ENCODE measurements at regions not wholly inside any gene's neighbourhood (a gene's known extent, or its start where the extent isn't known, plus 50 kb on each side); places are given as distances from the start of the nearest gene placed in this dataset.

- Histone ChIP-seq H3K4me3 (ENCODE audit: low read length) (no peak overlapping the region), H3K4me1 (ENCODE audit: control insufficient read depth in 2 of 2, insufficient read depth in 2 of 2, low read length in 2 of 2) (no peaks in the 10 kb centered on the region), H3K27ac (ENCODE audit: low read depth, low read length) (no peak overlapping the region), H3K36me3 (ENCODE audit: control insufficient read depth in 2 of 3, insufficient read depth in 3 of 3, low read length in 3 of 3) (no peaks in the 10 kb centered on the region), H3K9me3 (ENCODE audit: control insufficient read depth in 2 of 3, low read length in 3 of 3) (no peaks in the 10 kb centered on the region), H3K27me3 (ENCODE audit: control insufficient read depth in 2 of 2, insufficient read depth in 2 of 2, low read length in 2 of 2) (no peaks in the 10 kb centered on the region)
- ChIA-PET POLR2A (no interaction called here), CTCF (no interaction called here)
- Mint-ChIP-seq H3K27ac (no peak overlapping the region), H3K4me1 (no peaks in the 10 kb centered on the region), H3K9me3 (peaks cover 0 to 3% (median 0%) of the 10 kb centered on the region in 11 donors), H3K36me3 (no peaks in the 10 kb centered on the region), H3K4me3 (no peak overlapping the region), H3K27me3 (peaks cover 0 to 18% (median 15%) of the 10 kb centered on the region in 5 donors)
- intact Hi-C loops (cut with micrococcal nuclease), result no loop called here
- ATAC-seq, result no peak
- no peak for DNase-seq
These were observed 211.7 kb downstream of the PLK2 start for GRCh38 chr5:58248221-58248620.

- DNase-seq (no peak), ATAC-seq (no peak)
- Mint-ChIP-seq H3K4me1 (no peaks in the 10 kb centered on the region), H3K27ac (no peak overlapping the region), H3K36me3 (no peaks in the 10 kb centered on the region), H3K4me3 (no peak overlapping the region), H3K27me3 (peaks cover 0 to 16% (median 10%) of the 10 kb centered on the region in 5 donors), H3K9me3 (peaks cover 0 to 5% (median 0%) of the 10 kb centered on the region in 11 donors)
- POLR2A ChIA-PET, result no interaction called here
- Histone ChIP-seq H3K27ac (ENCODE audit: low read depth, low read length) (no peak overlapping the region), H3K4me1 (ENCODE audit: control insufficient read depth in 2 of 2, insufficient read depth in 2 of 2, low read length in 2 of 2) (no peaks in the 10 kb centered on the region), H3K9me3 (ENCODE audit: control insufficient read depth in 2 of 3, low read length in 3 of 3) (no peaks in the 10 kb centered on the region), H3K4me3 (ENCODE audit: low read length) (no peak overlapping the region), H3K36me3 (ENCODE audit: control insufficient read depth in 2 of 3, insufficient read depth in 3 of 3, low read length in 3 of 3) (no peaks in the 10 kb centered on the region), H3K27me3 (ENCODE audit: control insufficient read depth in 2 of 2, insufficient read depth in 2 of 2, low read length in 2 of 2) (no peaks in the 10 kb centered on the region)
- CTCF ChIA-PET, result no interaction called here
- intact Hi-C loops (cut with micrococcal nuclease), result no loop called here
These were observed 213.4 kb downstream of the PLK2 start for GRCh38 chr5:58246461-58246944.

GRCh38 chr5:58245476-58245840 is 214.4 kb downstream of the PLK2 start:
- H3K4me1 Mint-ChIP-seq, result no peaks in the 10 kb centered on the region
- no peaks in the 10 kb centered on the region for H3K4me1 ChIP-seq (ENCODE audit: control insufficient read depth in 2 of 2, insufficient read depth in 2 of 2, low read length in 2 of 2)
- H3K9me3 Mint-ChIP-seq, result peaks cover 0 to 5% (median 0%) of the 10 kb centered on the region in 11 donors
- no peaks in the 10 kb centered on the region for H3K36me3 ChIP-seq (ENCODE audit: control insufficient read depth in 2 of 3, insufficient read depth in 3 of 3, low read length in 3 of 3)
- CTCF ChIA-PET, result interaction anchor here (0.8 kb wide), 1 partner anchor 216 kb away, joined by 4 read pairs; no protein-coding TSS in a partner anchor
- H3K27me3 Mint-ChIP-seq, result peaks cover 0 to 16% (median 9%) of the 10 kb centered on the region in 5 donors
- no peak overlapping the region for H3K27ac Mint-ChIP-seq
- DNase-seq (no peak), ATAC-seq (no peak)
- H3K27me3 ChIP-seq (ENCODE audit: control insufficient read depth in 2 of 2, insufficient read depth in 2 of 2, low read length in 2 of 2), result no peaks in the 10 kb centered on the region
- no peaks in the 10 kb centered on the region for H3K9me3 ChIP-seq (ENCODE audit: control insufficient read depth in 2 of 3, low read length in 3 of 3)
- POLR2A ChIA-PET, result no interaction called here
- H3K4me3 Mint-ChIP-seq, result no peak overlapping the region
- intact Hi-C loops (cut with micrococcal nuclease), result no loop called here
- H3K36me3 Mint-ChIP-seq, result no peaks in the 10 kb centered on the region
- no peak overlapping the region for H3K4me3 ChIP-seq (ENCODE audit: low read length)
- H3K27ac ChIP-seq (ENCODE audit: low read depth, low read length), result no peak overlapping the region

GRCh38 chr5:58244819-58245475 is 214.9 kb downstream of the PLK2 start:
- intact Hi-C loops (cut with micrococcal nuclease), result no loop called here
- H3K4me1 ChIP-seq (ENCODE audit: control insufficient read depth in 2 of 2, insufficient read depth in 2 of 2, low read length in 2 of 2), result no peaks in the 10 kb centered on the region
- ATAC-seq (no peak), DNase-seq (no peak)
- CTCF ChIA-PET, result no interaction called here
- no peaks in the 10 kb centered on the region for H3K36me3 Mint-ChIP-seq
- H3K27me3 ChIP-seq (ENCODE audit: control insufficient read depth in 2 of 2, insufficient read depth in 2 of 2, low read length in 2 of 2), result no peaks in the 10 kb centered on the region
- H3K4me1 Mint-ChIP-seq, result no peaks in the 10 kb centered on the region
- no peak overlapping the region for H3K4me3 Mint-ChIP-seq
- H3K36me3 ChIP-seq (ENCODE audit: control insufficient read depth in 2 of 3, insufficient read depth in 3 of 3, low read length in 3 of 3), result no peaks in the 10 kb centered on the region
- H3K27me3 Mint-ChIP-seq, result peaks cover 0 to 16% (median 9%) of the 10 kb centered on the region in 5 donors
- H3K4me3 ChIP-seq (ENCODE audit: low read length), result no peak overlapping the region
- POLR2A ChIA-PET, result no interaction called here
- no peak overlapping the region for H3K27ac ChIP-seq (ENCODE audit: low read depth, low read length)
- H3K27ac Mint-ChIP-seq, result no peak overlapping the region
- no peaks in the 10 kb centered on the region for H3K9me3 ChIP-seq (ENCODE audit: control insufficient read depth in 2 of 3, low read length in 3 of 3)
- peaks cover 0 to 5% (median 0%) of the 10 kb centered on the region in 11 donors for H3K9me3 Mint-ChIP-seq

GRCh38 chr5:58241389-58241788 is 218.5 kb downstream of the PLK2 start:
- Histone ChIP-seq H3K36me3 (ENCODE audit: control insufficient read depth in 2 of 3, insufficient read depth in 3 of 3, low read length in 3 of 3) (no peaks in the 10 kb centered on the region), H3K27ac (ENCODE audit: low read depth, low read length) (no peak overlapping the region), H3K27me3 (ENCODE audit: control insufficient read depth in 2 of 2, insufficient read depth in 2 of 2, low read length in 2 of 2) (no peaks in the 10 kb centered on the region), H3K4me1 (ENCODE audit: control insufficient read depth in 2 of 2, insufficient read depth in 2 of 2, low read length in 2 of 2) (no peaks in the 10 kb centered on the region), H3K9me3 (ENCODE audit: control insufficient read depth in 2 of 3, low read length in 3 of 3) (no peaks in the 10 kb centered on the region), H3K4me3 (ENCODE audit: low read length) (no peak overlapping the region)
- ChIA-PET CTCF (no interaction called here), POLR2A (no interaction called here)
- Mint-ChIP-seq H3K36me3 (no peaks in the 10 kb centered on the region), H3K27ac (no peak overlapping the region), H3K4me3 (no peak overlapping the region), H3K4me1 (no peaks in the 10 kb centered on the region), H3K9me3 (peaks cover 0 to 5% (median 0%) of the 10 kb centered on the region in 11 donors), H3K27me3 (peaks cover 0 to 9% (median 4%) of the 10 kb centered on the region in 5 donors)
- intact Hi-C loops (cut with micrococcal nuclease), result no loop called here
- DNase-seq, result no peak
- ATAC-seq, result no peak

GRCh38 chr5:58240322-58240721 is 219.6 kb downstream of the PLK2 start:
- ChIA-PET CTCF (no interaction called here), POLR2A (no interaction called here)
- Mint-ChIP-seq H3K4me1 (no peaks in the 10 kb centered on the region), H3K36me3 (no peaks in the 10 kb centered on the region), H3K27ac (no peak overlapping the region), H3K4me3 (no peak overlapping the region), H3K9me3 (peaks cover 0 to 5% (median 0%) of the 10 kb centered on the region in 11 donors), H3K27me3 (peaks cover 0 to 9% (median 3%) of the 10 kb centered on the region in 5 donors)
- no peak for ATAC-seq
- H3K36me3 ChIP-seq (ENCODE audit: control insufficient read depth in 2 of 3, insufficient read depth in 3 of 3, low read length in 3 of 3), result no peaks in the 10 kb centered on the region
- intact Hi-C loops (cut with micrococcal nuclease), result no loop called here
- H3K27ac ChIP-seq (ENCODE audit: low read depth, low read length), result no peak overlapping the region
- H3K27me3 ChIP-seq (ENCODE audit: control insufficient read depth in 2 of 2, insufficient read depth in 2 of 2, low read length in 2 of 2), result no peaks in the 10 kb centered on the region
- no peaks in the 10 kb centered on the region for H3K4me1 ChIP-seq (ENCODE audit: control insufficient read depth in 2 of 2, insufficient read depth in 2 of 2, low read length in 2 of 2)
- no peaks in the 10 kb centered on the region for H3K9me3 ChIP-seq (ENCODE audit: control insufficient read depth in 2 of 3, low read length in 3 of 3)
- DNase-seq, result no peak
- no peak overlapping the region for H3K4me3 ChIP-seq (ENCODE audit: low read length)

GRCh38 chr5:58239731-58240130 is 220.2 kb downstream of the PLK2 start:
- Mint-ChIP-seq H3K4me1 (no peaks in the 10 kb centered on the region), H3K27me3 (peaks cover 0 to 9% (median 3%) of the 10 kb centered on the region in 5 donors), H3K27ac (no peak overlapping the region), H3K9me3 (peaks cover 0 to 5% (median 0%) of the 10 kb centered on the region in 11 donors), H3K36me3 (no peaks in the 10 kb centered on the region), H3K4me3 (no peak overlapping the region)
- no peaks in the 10 kb centered on the region for H3K4me1 ChIP-seq (ENCODE audit: control insufficient read depth in 2 of 2, insufficient read depth in 2 of 2, low read length in 2 of 2)
- H3K36me3 ChIP-seq (ENCODE audit: control insufficient read depth in 2 of 3, insufficient read depth in 3 of 3, low read length in 3 of 3), result no peaks in the 10 kb centered on the region
- ChIA-PET POLR2A (no interaction called here), CTCF (no interaction called here)
- ATAC-seq (no peak), DNase-seq (no peak)
- no peak overlapping the region for H3K27ac ChIP-seq (ENCODE audit: low read depth, low read length)
- H3K9me3 ChIP-seq (ENCODE audit: control insufficient read depth in 2 of 3, low read length in 3 of 3), result no peaks in the 10 kb centered on the region
- intact Hi-C loops (cut with micrococcal nuclease), result no loop called here
- H3K27me3 ChIP-seq (ENCODE audit: control insufficient read depth in 2 of 2, insufficient read depth in 2 of 2, low read length in 2 of 2), result no peaks in the 10 kb centered on the region
- H3K4me3 ChIP-seq (ENCODE audit: low read length), result no peak overlapping the region

Measured in naive thymus-derived CD4-positive, alpha-beta T cell (primary cell).